ENCODE measurements at regions not wholly inside any gene's neighbourhood (a gene's known extent, or its start where the extent isn't known, plus 50 kb on each side); places are given as distances from the start of the nearest gene placed in this dataset.
A peak's percentile ranks its signal among the peaks of the same experiment; 100 is the strongest.
"Not testable (repeated sequence)": the region's sequence is repeated elsewhere in the genome, so short reads cannot be mapped to it uniquely, and the experiment has no call there.

GRCh38 chr19:21668072-21668773 is 99.2 kb downstream of the ZNF100 start:
- not testable (repeated sequence) for DNase-seq (ENCODE audit: low read depth)

- no peak for DNase-seq (ENCODE audit: low read depth)
These were observed 111.7 kb downstream of the ZNF100 start for GRCh38 chr19:21655540-21656126.

- not testable (repeated sequence) for DNase-seq (ENCODE audit: low read depth)
These were observed 115.9 kb downstream of the ZNF100 start for GRCh38 chr19:21651478-21651877.

GRCh38 chr19:21638776-21639175 is 128.6 kb downstream of the ZNF100 start:
- no peak for DNase-seq (ENCODE audit: low read depth)

GRCh38 chr19:21626924-21627697 is 121.7 kb downstream of the ZNF429 start:
- DNase-seq (ENCODE audit: low read depth), result no peak

DNA sequence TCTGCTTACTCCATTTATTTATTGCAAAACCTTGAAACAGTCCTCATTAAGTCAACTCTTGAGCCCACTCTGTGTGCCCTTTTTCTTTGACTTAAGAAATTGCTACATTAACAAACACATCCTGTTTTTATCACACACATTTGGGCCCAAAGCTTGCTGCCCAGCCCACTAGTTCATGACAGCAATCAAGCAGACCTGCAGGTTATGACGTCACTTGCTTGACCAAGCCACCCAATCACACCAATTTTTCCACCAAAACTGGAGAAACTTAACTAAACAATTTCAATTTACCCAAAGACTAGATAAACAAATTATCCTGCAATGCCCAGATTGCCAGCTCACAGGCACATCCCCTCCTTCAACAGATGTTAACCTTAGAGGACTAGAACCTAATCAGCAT is 120.7 kb downstream of the ZNF429 start:
- DNase-seq (ENCODE audit: low read depth), result no peak

- DNase-seq (ENCODE audit: low read depth), result no peak
These were observed 117.5 kb downstream of the ZNF429 start for GRCh38 chr19:21622920-21623319.

DNA sequence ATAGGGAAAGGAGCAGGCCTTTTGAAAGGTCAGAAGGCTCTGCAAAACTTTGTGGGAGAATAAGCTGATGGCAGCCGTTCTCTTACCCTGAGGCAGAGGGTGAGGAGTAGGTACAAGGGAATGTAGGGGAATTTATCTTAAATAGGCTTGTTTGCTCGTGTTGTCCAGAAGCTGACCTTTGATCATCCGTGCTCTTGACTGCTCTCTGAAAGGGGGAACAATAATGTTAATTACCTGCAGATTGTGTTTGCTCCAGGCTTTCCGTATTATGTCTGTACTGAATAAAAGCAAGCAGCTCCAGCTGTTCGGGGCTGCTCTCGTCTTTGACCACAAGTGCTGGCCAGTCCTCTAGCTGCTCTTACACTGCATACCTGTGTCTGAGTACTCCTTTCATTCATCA is 116.3 kb downstream of the ZNF429 start:
- no peak for DNase-seq (ENCODE audit: low read depth)

DNA sequence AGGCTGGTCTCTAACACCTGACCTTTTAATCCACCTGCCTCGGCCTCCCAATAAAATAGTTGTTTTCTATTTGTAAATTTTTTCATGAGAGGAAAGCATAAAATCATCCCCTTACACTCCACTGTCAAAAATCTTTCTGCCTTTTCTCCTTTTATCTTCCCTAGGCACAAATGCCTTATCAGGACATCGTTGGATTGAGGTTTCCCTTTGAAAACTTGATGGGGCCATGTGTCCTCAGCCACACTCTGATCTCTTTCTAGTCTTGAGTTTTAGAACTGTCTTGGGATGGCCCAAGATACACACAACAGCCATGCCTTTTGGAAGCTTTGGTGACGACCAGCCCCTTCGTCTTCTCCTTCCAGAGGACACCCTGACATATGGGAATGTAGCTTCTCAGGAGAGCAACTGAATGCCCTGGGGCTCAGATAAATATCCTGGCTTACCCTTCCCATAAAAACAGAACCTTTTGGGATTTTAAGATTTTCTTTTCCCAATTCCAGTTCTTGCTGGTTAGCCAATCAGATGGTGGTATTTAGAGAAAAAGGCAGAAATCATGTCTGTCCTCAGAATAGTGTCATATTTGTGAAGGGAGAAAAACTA is 112.4 kb downstream of the ZNF429 start:
- no peak for DNase-seq (ENCODE audit: low read depth)

GRCh38 chr19:21614776-21615175 is 109.4 kb downstream of the ZNF429 start:
- not testable (repeated sequence) for DNase-seq (ENCODE audit: low read depth)

GRCh38 chr19:21613201-21613600 is 107.8 kb downstream of the ZNF429 start:
- DNase-seq (ENCODE audit: low read depth), result not testable (repeated sequence)

DNA sequence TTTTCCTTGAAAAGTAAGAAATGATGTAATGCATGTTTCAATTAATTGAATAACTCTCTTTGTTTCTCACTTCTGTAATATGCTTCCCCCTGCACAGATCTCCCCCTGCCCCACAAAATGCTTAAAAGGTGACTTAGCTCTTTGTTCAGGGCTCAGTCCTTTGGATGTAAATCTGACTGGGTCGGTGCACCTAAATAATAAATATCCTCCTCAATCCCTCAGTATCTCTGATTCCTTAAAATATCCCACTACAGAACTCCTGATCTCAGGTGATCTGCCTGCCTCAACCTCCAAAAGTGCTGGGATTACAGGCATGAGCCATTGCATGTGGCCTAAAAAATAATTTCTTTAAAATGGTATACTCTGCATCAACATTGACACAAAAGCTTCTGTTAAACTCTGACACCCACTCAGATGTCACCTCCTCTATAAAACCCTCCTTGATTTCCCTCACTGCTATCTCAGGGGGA is 107.0 kb downstream of the ZNF429 start:
- no peak for DNase-seq (ENCODE audit: low read depth)

GRCh38 chr19:21611659-21612402 is 106.4 kb downstream of the ZNF429 start:
- no peak for DNase-seq (ENCODE audit: low read depth)

- DNase-seq (ENCODE audit: low read depth), result no peak
These were observed 105.4 kb downstream of the ZNF429 start for GRCh38 chr19:21610787-21611186.

- DNase-seq (ENCODE audit: low read depth), result no peak
These were observed 104.9 kb downstream of the ZNF429 start for GRCh38 chr19:21610341-21610740.

DNA sequence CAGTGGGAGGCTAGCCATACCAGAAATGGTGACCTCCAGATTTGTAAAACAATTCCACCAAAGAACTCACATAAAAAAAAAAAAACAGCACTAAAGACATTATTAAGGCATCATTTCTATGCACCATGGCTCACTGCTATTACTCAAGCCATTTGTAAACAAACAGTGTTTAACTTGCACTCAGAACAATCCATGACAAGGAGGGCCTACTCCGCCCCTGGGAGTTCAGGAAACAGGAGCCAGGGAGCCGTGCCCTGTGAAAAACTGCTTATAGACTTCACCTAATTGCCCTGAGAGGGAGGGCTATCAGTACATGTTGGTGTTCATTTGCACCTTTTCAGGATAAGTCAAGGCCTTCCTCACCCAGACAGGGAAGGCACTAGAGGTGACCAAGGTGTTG is 103.2 kb downstream of the ZNF429 start:
- DNase-seq (ENCODE audit: low read depth), result no peak

DNA sequence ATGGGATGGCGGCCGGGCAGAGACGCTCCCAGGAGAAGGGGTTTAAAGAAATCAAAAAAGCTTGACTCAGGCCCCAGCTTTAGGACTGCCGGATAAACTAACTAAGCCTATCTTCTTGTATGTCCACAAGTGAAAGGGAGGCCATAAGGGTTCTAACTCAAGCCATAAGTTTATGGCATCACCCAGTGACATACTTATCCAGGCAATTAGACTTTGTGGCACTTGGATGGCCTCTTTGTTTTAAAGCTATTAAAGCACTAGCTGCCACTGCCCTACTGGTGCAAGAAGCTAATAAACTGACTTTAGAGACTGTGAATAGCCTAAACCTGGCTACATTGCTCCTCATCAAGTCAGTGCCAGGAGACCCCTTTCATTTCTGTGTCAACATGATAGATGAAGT is 102.0 kb downstream of the ZNF429 start:
- DNase-seq (ENCODE audit: low read depth), result no peak

GRCh38 chr19:21607011-21607410 is 101.6 kb downstream of the ZNF429 start:
- not testable (repeated sequence) for DNase-seq (ENCODE audit: low read depth)

- DNase-seq (ENCODE audit: low read depth), result not testable (repeated sequence)
These were observed 100.9 kb downstream of the ZNF429 start for GRCh38 chr19:21606326-21606725.

DNA sequence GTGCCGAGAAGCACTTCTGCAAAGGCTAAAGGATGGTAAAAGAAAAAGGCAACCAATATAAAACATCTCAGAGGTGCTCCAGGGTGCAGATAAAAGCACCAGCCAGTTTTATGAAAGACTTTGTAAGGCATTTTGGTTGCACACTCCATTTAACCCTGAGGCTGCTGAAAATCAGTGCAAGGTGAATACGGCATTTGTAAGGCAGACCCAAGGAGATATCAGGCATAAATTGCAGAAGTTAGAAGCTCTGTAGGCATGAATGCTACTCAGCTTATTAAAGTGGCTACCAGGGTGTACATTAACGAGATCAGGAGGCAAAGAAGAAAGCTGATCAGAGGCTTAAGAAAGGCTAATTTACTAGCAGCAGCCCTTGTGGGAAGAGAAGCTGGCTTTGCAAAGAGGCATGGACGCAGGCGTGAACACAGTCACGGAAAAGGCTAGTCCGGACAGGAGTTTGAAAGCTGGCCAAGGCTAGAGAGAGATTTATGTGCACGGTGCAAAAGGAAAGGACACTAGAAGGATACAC is 99.6 kb downstream of the ZNF429 start:
- DNase-seq (ENCODE audit: low read depth), result peak; percentile 19
